ENCODE measurements at regions not wholly inside any gene's neighbourhood (a gene's known extent, or its start where the extent isn't known, plus 50 kb on each side); places are given as distances from the start of the nearest gene placed in this dataset.

- Histone ChIP-seq H3K36me3 (ENCODE audit: insufficient read depth, low read length, poor library complexity, severe bottlenecking) (no peaks in the 10 kb centered on the region), H3K9me3 (ENCODE audit: low read depth, low read length, poor library complexity, severe bottlenecking) (no peaks in the 10 kb centered on the region), H3K27ac (ENCODE audit: low read depth, low read length, poor library complexity, severe bottlenecking) (no peak overlapping the region), H3K27me3 (replicated peaks; ENCODE audit: insufficient read depth, low read depth, low read length, poor library complexity) (no peaks in the 10 kb centered on the region), H3K4me3 (ENCODE audit: low read depth, low read length, poor library complexity, severe bottlenecking) (no peak overlapping the region), H3K4me1 (ENCODE audit: insufficient read depth, low read length, poor library complexity, severe bottlenecking) (no peaks in the 10 kb centered on the region)
- TF ChIP-seq, protein P1, sequence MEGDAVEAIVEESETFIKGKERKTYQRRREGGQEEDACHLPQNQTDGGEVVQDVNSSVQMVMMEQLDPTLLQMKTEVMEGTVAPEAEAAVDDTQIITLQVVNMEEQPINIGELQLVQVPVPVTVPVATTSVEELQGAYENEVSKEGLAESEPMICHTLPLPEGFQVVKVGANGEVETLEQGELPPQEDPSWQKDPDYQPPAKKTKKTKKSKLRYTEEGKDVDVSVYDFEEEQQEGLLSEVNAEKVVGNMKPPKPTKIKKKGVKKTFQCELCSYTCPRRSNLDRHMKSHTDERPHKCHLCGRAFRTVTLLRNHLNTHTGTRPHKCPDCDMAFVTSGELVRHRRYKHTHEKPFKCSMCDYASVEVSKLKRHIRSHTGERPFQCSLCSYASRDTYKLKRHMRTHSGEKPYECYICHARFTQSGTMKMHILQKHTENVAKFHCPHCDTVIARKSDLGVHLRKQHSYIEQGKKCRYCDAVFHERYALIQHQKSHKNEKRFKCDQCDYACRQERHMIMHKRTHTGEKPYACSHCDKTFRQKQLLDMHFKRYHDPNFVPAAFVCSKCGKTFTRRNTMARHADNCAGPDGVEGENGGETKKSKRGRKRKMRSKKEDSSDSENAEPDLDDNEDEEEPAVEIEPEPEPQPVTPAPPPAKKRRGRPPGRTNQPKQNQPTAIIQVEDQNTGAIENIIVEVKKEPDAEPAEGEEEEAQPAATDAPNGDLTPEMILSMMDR (conservative IDR thresholded peaks at IDR 0.05; ENCODE audit: low read depth, low read length) = no peak
- TF ChIP-seq EZH2 (IDR thresholded peaks at IDR 0.05; ENCODE audit: borderline replicate concordance, low read depth, low read length, poor library complexity, severe bottlenecking) = no peak
- POLR2A ChIA-PET (ENCODE audit: low non-redundant PET) = no interaction called here
- no peak for DNase-seq (ENCODE audit: low spot score)
- no TSS peak for BruUV-seq (replicated peaks)
- intact Hi-C loops (cut with micrococcal nuclease; ENCODE audit: unreplicated experiment) = no loop called here
- CTCF ChIA-PET = no interaction called here
Observed at GRCh38 chr4:38461342-38461741, 202.7 kb upstream of the KLF3 start.

DNA sequence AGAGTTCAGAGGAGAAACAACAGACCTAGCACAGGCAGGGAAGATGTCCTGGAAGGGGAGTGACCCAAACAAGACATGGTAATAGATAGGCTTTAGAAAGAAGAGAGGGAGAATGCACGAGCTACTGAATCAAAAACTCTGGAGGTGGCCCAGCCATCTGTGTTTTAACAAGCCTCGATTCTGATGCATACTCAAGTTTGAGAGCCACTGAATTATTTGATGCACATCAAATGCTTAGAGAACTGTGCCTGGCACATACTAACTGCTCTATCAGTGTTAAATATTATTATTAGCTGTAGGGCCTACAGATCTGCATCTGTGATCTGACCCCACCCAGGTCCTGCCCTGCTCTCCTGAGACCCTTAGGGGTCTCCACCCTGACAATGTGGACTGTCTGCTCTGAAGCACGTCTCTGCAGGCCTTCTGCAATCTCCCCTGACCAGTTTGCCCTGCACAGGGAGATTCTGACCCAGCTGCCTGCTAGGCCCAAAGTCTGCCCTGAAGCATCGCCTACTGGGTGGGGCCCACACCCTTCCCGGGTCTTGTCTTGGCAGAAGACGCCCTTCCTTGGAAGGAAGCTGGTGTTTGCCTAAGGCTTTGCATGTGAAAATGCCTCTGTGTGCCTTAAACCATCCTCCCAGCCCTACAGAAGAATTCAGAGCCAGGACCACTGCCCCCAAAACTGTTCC, 201.5 kb upstream of the KLF3 start:
- ChIA-PET CTCF (no interaction called here), POLR2A (ENCODE audit: low non-redundant PET) (no interaction called here)
- no peak for DNase-seq (ENCODE audit: low spot score)
- no peaks in the 10 kb centered on the region for H3K36me3 ChIP-seq (ENCODE audit: insufficient read depth, low read length, poor library complexity, severe bottlenecking)
- no peak overlapping the region for H3K27ac ChIP-seq (ENCODE audit: low read depth, low read length, poor library complexity, severe bottlenecking)
- H3K4me3 ChIP-seq (ENCODE audit: low read depth, low read length, poor library complexity, severe bottlenecking) = no peak overlapping the region
- no peaks in the 10 kb centered on the region for H3K27me3 ChIP-seq (replicated peaks; ENCODE audit: insufficient read depth, low read depth, low read length, poor library complexity)
- H3K9me3 ChIP-seq (ENCODE audit: low read depth, low read length, poor library complexity, severe bottlenecking) = no peaks in the 10 kb centered on the region
- no peaks in the 10 kb centered on the region for H3K4me1 ChIP-seq (ENCODE audit: insufficient read depth, low read length, poor library complexity, severe bottlenecking)
- intact Hi-C loops (cut with micrococcal nuclease; ENCODE audit: unreplicated experiment) = no loop called here
- no peak for TF ChIP-seq EZH2 (IDR thresholded peaks at IDR 0.05; ENCODE audit: borderline replicate concordance, low read depth, low read length, poor library complexity, severe bottlenecking)
- TF ChIP-seq, protein P1 (conservative IDR thresholded peaks at IDR 0.05; ENCODE audit: low read depth, low read length) = no peak
- BruUV-seq (replicated peaks) = no TSS peak

- BruUV-seq (replicated peaks) = no TSS peak
- Histone ChIP-seq H3K36me3 (ENCODE audit: insufficient read depth, low read length, poor library complexity, severe bottlenecking) (no peaks in the 10 kb centered on the region), H3K9me3 (ENCODE audit: low read depth, low read length, poor library complexity, severe bottlenecking) (no peaks in the 10 kb centered on the region), H3K4me1 (ENCODE audit: insufficient read depth, low read length, poor library complexity, severe bottlenecking) (no peaks in the 10 kb centered on the region), H3K27ac (ENCODE audit: low read depth, low read length, poor library complexity, severe bottlenecking) (no peak overlapping the region), H3K4me3 (ENCODE audit: low read depth, low read length, poor library complexity, severe bottlenecking) (no peak overlapping the region), H3K27me3 (replicated peaks; ENCODE audit: insufficient read depth, low read depth, low read length, poor library complexity) (no peaks in the 10 kb centered on the region)
- ChIA-PET CTCF (no interaction called here), POLR2A (ENCODE audit: low non-redundant PET) (no interaction called here)
- DNase-seq (ENCODE audit: low spot score) = no peak
- TF ChIP-seq EZH2 (IDR thresholded peaks at IDR 0.05; ENCODE audit: borderline replicate concordance, low read depth, low read length, poor library complexity, severe bottlenecking) = no peak
- TF ChIP-seq, protein P1 (conservative IDR thresholded peaks at IDR 0.05; ENCODE audit: low read depth, low read length) = no peak
- intact Hi-C loops (cut with micrococcal nuclease; ENCODE audit: unreplicated experiment) = no loop called here
Observed at GRCh38 chr4:38463268-38463958, 200.6 kb upstream of the KLF3 start.

Data from A673 (cell line).